AG04449 (cell line): ENCODE measurements at regions not wholly inside any gene's neighbourhood (a gene's known extent, or its start where the extent isn't known, plus 50 kb on each side); places are given as distances from the start of the nearest gene placed in this dataset.

Experiments used
- CTCF ChIA-PET: fragments of 350-600 bp; formaldehyde crosslinking; extraction: SDS; loops from one replicate; lab custom pipeline; 2021; ENCODE audit warnings: antibody characterized with exemption; lab: Yijun Ruan, JAX
- POLR2A ChIA-PET: fragments of 400-600, 350-600 bp; formaldehyde crosslinking; extraction: SDS; loops from one replicate; lab custom pipeline; 2020; ENCODE audit warnings: antibody characterized with exemption, inconsistent platforms; lab: Yijun Ruan, JAX
- DNase-seq: peaks from one replicate; pipeline ENCODE4 v3.0.0-alpha.2; 2010; ENCODE audit warnings: low read depth, low spot score
- H3K4me3 ChIP-seq: 2 replicates; pipeline ENCODE4 v1.5.1; 2011; ENCODE audit warnings: low read depth, mild to moderate bottlenecking, control low read depth, low read length
- TF ChIP-seq, protein P1 (sequence below): IDR thresholded peaks from one replicate; pipeline ENCODE4 v1.5.1; 2011; ENCODE audit warnings: mild to moderate bottlenecking, moderate library complexity, low read length, control low read depth, inconsistent platforms; ENCODE audit not compliant: insufficient read depth; ENCODE audit errors: missing control alignments

GRCh38 chr4:79227860-79228259 lies 98.0 kb downstream of the NAA11 start:
- no peak for DNase-seq
- ChIA-PET CTCF (no interaction called here), POLR2A (no interaction called here)
- TF ChIP-seq, protein P1, sequence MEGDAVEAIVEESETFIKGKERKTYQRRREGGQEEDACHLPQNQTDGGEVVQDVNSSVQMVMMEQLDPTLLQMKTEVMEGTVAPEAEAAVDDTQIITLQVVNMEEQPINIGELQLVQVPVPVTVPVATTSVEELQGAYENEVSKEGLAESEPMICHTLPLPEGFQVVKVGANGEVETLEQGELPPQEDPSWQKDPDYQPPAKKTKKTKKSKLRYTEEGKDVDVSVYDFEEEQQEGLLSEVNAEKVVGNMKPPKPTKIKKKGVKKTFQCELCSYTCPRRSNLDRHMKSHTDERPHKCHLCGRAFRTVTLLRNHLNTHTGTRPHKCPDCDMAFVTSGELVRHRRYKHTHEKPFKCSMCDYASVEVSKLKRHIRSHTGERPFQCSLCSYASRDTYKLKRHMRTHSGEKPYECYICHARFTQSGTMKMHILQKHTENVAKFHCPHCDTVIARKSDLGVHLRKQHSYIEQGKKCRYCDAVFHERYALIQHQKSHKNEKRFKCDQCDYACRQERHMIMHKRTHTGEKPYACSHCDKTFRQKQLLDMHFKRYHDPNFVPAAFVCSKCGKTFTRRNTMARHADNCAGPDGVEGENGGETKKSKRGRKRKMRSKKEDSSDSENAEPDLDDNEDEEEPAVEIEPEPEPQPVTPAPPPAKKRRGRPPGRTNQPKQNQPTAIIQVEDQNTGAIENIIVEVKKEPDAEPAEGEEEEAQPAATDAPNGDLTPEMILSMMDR: no peak
- no peak overlapping the region for H3K4me3 ChIP-seq

DNA sequence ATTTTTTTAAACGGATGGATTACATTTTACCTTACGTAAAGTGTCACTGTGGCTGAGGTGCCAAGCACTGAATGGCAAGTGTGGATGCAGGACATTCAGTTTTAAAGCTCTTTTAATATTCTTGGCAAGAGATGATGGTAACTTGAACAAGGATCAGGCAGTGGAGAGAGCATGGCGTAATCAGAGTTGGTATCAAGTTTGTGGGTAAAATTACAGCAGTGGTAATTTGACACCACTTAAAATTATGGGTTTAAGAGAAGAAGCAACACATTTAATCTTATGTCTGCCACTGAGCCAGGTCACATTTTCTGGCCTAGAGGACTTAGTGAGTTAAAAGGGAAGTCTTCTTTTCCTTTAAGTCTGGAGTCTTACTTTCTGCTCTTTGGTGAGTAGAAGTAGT lies 100.5 kb downstream of the NAA11 start:
- ChIA-PET CTCF (no interaction called here), POLR2A (no interaction called here)
- no peak for DNase-seq
- no peak overlapping the region for H3K4me3 ChIP-seq
- TF ChIP-seq, protein P1: no peak

DNA sequence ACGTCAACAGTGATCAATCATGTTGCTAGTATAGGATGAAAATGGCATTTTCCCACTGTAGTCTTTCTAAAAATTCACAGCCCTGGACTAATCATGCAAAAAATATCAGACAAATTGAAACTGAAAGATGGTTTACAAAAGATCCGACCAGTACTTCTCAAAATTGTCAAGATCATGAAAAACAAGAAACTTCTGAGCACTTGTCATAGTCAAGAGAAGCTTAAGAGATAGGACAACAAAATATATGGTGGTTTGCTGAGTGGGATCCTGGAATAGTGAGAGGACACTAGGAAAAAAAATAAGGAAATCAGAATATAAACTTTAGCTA lies 101.1 kb downstream of the NAA11 start:
- TF ChIP-seq, protein P1: no peak
- DNase-seq: no peak
- H3K4me3 ChIP-seq: no peak overlapping the region
- POLR2A ChIA-PET: no interaction called here
- CTCF ChIA-PET: no interaction called here

DNA sequence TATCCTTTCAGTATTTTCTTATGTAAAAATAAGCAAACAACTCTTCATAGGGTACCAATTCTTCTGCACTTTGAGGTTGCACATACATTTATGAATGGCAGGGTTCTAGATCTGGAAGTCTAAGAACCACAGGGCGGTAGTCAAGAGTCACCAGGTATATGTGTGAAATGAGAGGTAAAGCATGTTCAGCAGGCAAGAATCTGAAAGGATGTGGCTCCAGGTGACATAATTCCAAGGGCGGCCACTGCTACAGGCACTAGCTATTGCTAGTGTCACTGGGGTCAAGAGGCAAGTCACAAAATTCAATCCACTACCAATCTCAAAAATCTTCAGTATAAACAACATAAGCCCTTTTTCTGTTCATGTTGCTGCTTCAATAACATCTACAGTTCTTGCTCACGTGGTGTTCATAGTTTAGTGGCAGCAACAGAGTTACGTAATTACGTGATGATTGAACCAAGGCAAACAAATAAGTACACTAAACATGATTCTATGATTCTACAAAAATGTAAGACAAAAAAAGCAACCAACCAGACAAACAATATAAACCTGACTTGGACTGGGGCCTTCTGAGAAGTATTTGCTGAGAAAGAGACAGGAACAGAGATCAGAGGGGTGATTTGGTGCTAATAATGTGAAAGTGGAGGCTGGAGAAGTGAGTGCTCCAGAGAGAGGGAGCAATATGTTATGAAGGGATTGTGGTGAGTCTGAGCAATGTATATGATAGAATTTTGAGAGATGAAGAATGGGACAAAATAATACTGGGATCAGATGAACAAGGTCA lies 101.7 kb downstream of the NAA11 start:
- no peak for DNase-seq
- TF ChIP-seq, protein P1: no peak
- ChIA-PET CTCF (no interaction called here), POLR2A (no interaction called here)
- no peak overlapping the region for H3K4me3 ChIP-seq

DNA sequence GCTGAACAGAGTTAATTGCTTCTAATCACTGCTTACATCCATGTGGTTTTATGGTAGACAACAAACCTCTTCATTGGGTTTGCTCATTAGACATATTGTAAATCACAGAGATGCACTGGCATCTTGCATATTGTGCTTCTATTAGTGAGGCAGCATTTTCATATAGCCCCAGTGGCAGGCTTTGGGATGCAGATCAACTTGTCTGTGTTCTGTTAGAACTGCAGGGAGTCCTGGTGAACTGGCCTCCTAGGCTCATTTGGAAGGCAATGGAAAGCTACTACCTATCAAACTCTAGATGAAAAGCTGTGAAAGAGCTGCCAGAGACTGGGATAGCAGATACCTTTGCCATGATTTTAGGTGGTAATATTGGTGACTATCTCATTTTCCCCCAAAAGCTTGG lies 108.8 kb downstream of the NAA11 start:
- no peak overlapping the region for H3K4me3 ChIP-seq
- CTCF ChIA-PET: no interaction called here
- TF ChIP-seq, protein P1: no peak
- POLR2A ChIA-PET: no interaction called here
- no peak for DNase-seq

- TF ChIP-seq, protein P1: no peak
- POLR2A ChIA-PET: no interaction called here
- H3K4me3 ChIP-seq: no peak overlapping the region
- CTCF ChIA-PET: no interaction called here
- no peak for DNase-seq
These were observed 112.2 kb downstream of the NAA11 start for GRCh38 chr4:79213702-79214101.
